SK-N-SH (cell line): ENCODE measurements at regions not wholly inside any gene's neighbourhood (a gene's known extent, or its start where the extent isn't known, plus 50 kb on each side); places are given as distances from the start of the nearest gene placed in this dataset.

Source experiments
- CTCF ChIA-PET: fragments of 300-600, 350-600 bp; formaldehyde crosslinking; extraction: SDS; loops from one replicate; lab custom pipeline; 2021; lab: Yijun Ruan, JAX
- POLR2A ChIA-PET: fragments of 350-600 bp; sonication (Branson Sonifier 250); formaldehyde crosslinking; extraction: SDS; loops from one replicate; lab custom pipeline; 2020; ENCODE audit warnings: antibody characterized with exemption, inconsistent platforms; lab: Yijun Ruan, JAX
- DNase-seq: peaks from one replicate; pipeline ENCODE4 v3.0.0; 2012
- H2AFZ ChIP-seq: fragments of 200-600 bp; sonication (generic); 2 replicates; pipeline ENCODE4 v1.8.1; 2016; ENCODE audit warnings: antibody characterized with exemption, mild to moderate bottlenecking, low read depth
- H3F3A ChIP-seq: fragments of 200-600 bp; sonication (generic); replicated peaks from 2 replicates; pipeline ENCODE3; 2016; ENCODE audit warnings: antibody characterized with exemption, mild to moderate bottlenecking; ENCODE audit not compliant: insufficient read depth
- H3K27ac ChIP-seq, 2 experiments: fragments of 200-500 bp in 1 of 2; fragments of 200-600 bp in 1 of 2; sonication (Bioruptor generic) in 1 of 2; sonication (generic), shearing (Covaris generic) in 1 of 2; 2 replicates each; pipeline versions ENCODE4 v1.5.1 to v1.6.1; 2014 to 2016; ENCODE audit warnings: low read depth in 2 of 2, inconsistent platforms in 1 of 2, low read length in 1 of 2, mild to moderate bottlenecking in 1 of 2, mixed read lengths in 1 of 2
- H3K27me3 ChIP-seq: fragments of 200-600 bp; sonication (generic), shearing (Covaris generic); 2 replicates; pipeline ENCODE4 v1.6.1; 2016; ENCODE audit warnings: mixed run types; ENCODE audit not compliant: insufficient read depth
- H3K36me3 ChIP-seq, 2 experiments: fragments of 200-500 bp in 1 of 2; fragments of 200-600 bp in 1 of 2; sonication (Bioruptor generic) in 1 of 2; sonication (generic) in 1 of 2; replicated peaks in 1 of 2; 2 replicates each; pipeline versions ENCODE3 to v1.5.1; 2014 to 2016; ENCODE audit warnings: low read length in 1 of 2, mild to moderate bottlenecking in 1 of 2; ENCODE audit not compliant: insufficient read depth in 2 of 2, control insufficient read depth in 1 of 2
- H3K4me1 ChIP-seq, 2 experiments: fragments of 200-500 bp in 1 of 2; fragments of 200-600 bp in 1 of 2; sonication (Bioruptor generic) in 1 of 2; sonication (generic), shearing (Covaris generic) in 1 of 2; 2 replicates each; pipeline versions ENCODE4 v1.5.1 to v1.6.1; 2014 to 2016; ENCODE audit warnings: low read depth in 1 of 2, low read length in 1 of 2, mixed run types in 1 of 2; ENCODE audit not compliant: insufficient read depth in 2 of 2, control insufficient read depth in 1 of 2
- H3K4me2 ChIP-seq: fragments of 200-600 bp; sonication (generic), shearing (Covaris generic); 2 replicates; pipeline ENCODE4 v1.6.1; 2017; ENCODE audit warnings: mixed run types
- H3K4me3 ChIP-seq, 2 experiments: fragments of 200-500 bp in 1 of 2; fragments of 200-600 bp in 1 of 2; sonication (Bioruptor generic) in 1 of 2; sonication (generic), shearing (Covaris generic) in 1 of 2; 2 replicates each; pipeline versions ENCODE4 v1.5.1 to v1.8.1; 2014 to 2016; ENCODE audit warnings: low read depth in 2 of 2, inconsistent platforms in 1 of 2, low read length in 1 of 2, mild to moderate bottlenecking in 1 of 2, mixed read lengths in 1 of 2, moderate library complexity in 1 of 2
- H3K79me2 ChIP-seq: fragments of 200-600 bp; sonication (generic); 2 replicates; pipeline ENCODE4 v1.8.1; 2017; ENCODE audit warnings: mild to moderate bottlenecking; ENCODE audit not compliant: insufficient read depth
- H3K9ac ChIP-seq: fragments of 200-600 bp; sonication (generic); 2 replicates; pipeline ENCODE4 v1.6.1; 2017; ENCODE audit warnings: mixed run types
- H3K9me2 ChIP-seq: fragments of 200-600 bp; sonication (generic); 2 replicates; pipeline ENCODE4 v1.6.1; 2017; ENCODE audit warnings: mixed run types
- H3K9me3 ChIP-seq: fragments of 200-600 bp; sonication (generic); 2 replicates; pipeline ENCODE4 v1.6.1; 2017; ENCODE audit warnings: mixed run types, mild to moderate bottlenecking, moderate library complexity
- H4K20me1 ChIP-seq: fragments of 200-600 bp; sonication (generic); 2 replicates; pipeline ENCODE4 v1.6.1; 2017; ENCODE audit warnings: mild to moderate bottlenecking, mixed run types; ENCODE audit not compliant: insufficient read depth
- CHD2 ChIP-seq: fragments of 150-350 bp; IDR thresholded peaks from 2 replicates; pipeline ENCODE4 v1.6.1; 2018; ENCODE audit warnings: low read length; ENCODE audit not compliant: partially characterized antibody
- ELF1 ChIP-seq: IDR thresholded peaks from 2 replicates; pipeline ENCODE4 v1.4.0; 2012
- EP300 ChIP-seq, 2 experiments: IDR thresholded peaks; 2 replicates each; pipeline versions ENCODE4 v1.4.0 to v1.6.1; 2012; ENCODE audit warnings: borderline replicate concordance in 1 of 2, low read depth in 1 of 2, low read length in 1 of 2
- IRF3 ChIP-seq: fragments of 150-350 bp; IDR thresholded peaks from 2 replicates; pipeline ENCODE4 v1.6.1; 2016; ENCODE audit warnings: mild to moderate bottlenecking, low read depth, low read length
- MEF2A ChIP-seq: IDR thresholded peaks from 2 replicates; pipeline ENCODE4 v1.4.0; 2012; ENCODE audit warnings: low read depth, borderline replicate concordance
- RAD21 ChIP-seq: IDR thresholded peaks from 2 replicates; pipeline ENCODE4 v1.6.1; 2012; ENCODE audit warnings: mild to moderate bottlenecking, low read length
- RFX5 ChIP-seq: IDR thresholded peaks from 2 replicates; pipeline ENCODE4 v1.6.1; 2012; ENCODE audit warnings: mild to moderate bottlenecking, improper control_type of control experiment, low read length
- RXRA ChIP-seq: IDR thresholded peaks from 2 replicates; pipeline ENCODE4 v1.4.0; 2012; ENCODE audit warnings: low read depth, mild to moderate bottlenecking, borderline replicate concordance
- SMC3 ChIP-seq: IDR thresholded peaks from 2 replicates; pipeline ENCODE4 v1.6.1; 2012; ENCODE audit warnings: low read depth, low read length, improper control_type of control experiment
- TAF1 ChIP-seq: IDR thresholded peaks from 2 replicates; pipeline ENCODE4 v1.6.1; 2012; ENCODE audit warnings: low read depth, mild to moderate bottlenecking, low read length, moderate library complexity, borderline replicate concordance
- TCF12 ChIP-seq: IDR thresholded peaks from 2 replicates; pipeline ENCODE4 v1.4.0; 2012
- TEAD4 ChIP-seq: IDR thresholded peaks from 2 replicates; pipeline ENCODE4 v1.4.0; 2012; ENCODE audit warnings: mild to moderate bottlenecking, borderline replicate concordance; ENCODE audit not compliant: insufficient read depth
- ZBTB33 ChIP-seq: IDR thresholded peaks from 2 replicates; pipeline ENCODE4 v1.4.0; 2012; ENCODE audit warnings: low read depth, borderline replicate concordance
- WGBS: methylation state at CpG from one replicate; pipeline ENCODE4 v1.1.6; 2017; ENCODE audit warnings: low lambda C conversion rate; 5-methylcytosine and 5-hydroxymethylcytosine counted together
- TF ChIP-seq, protein P1 (sequence below): IDR thresholded peaks from 2 replicates; pipeline ENCODE4 v1.6.1; 2012; ENCODE audit warnings: mild to moderate bottlenecking, low read depth, low read length, moderate library complexity
- TF ChIP-seq, protein P2 (sequence below): IDR thresholded peaks from 2 replicates; pipeline ENCODE4 v1.4.0; 2012; ENCODE audit warnings: low read depth, borderline replicate concordance
- TF ChIP-seq, protein P3 (sequence below): IDR thresholded peaks from 2 replicates; pipeline ENCODE4 v1.4.0; 2012; ENCODE audit warnings: low read depth

DNA sequence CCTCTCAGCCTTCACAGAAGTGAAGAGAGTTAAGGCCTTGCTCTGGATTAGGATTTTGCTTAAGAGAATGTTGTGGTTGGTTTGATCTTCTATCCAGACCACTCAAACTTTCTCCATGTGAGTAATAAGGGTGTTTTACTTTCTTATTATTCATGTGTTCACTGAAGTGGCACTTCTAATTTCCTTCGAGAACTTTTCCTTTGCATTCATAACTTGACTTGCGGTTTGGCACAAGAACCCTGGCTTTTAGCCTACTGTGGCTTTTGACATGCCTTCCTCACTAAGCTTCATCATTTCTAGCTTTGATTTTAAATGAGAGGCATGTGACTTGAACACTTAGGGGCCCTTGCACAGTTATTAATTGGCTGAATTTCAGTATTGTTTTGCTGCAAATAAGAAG, 166.1 kb upstream of the OPRM1 start (continued):
- TF ChIP-seq, protein P1, sequence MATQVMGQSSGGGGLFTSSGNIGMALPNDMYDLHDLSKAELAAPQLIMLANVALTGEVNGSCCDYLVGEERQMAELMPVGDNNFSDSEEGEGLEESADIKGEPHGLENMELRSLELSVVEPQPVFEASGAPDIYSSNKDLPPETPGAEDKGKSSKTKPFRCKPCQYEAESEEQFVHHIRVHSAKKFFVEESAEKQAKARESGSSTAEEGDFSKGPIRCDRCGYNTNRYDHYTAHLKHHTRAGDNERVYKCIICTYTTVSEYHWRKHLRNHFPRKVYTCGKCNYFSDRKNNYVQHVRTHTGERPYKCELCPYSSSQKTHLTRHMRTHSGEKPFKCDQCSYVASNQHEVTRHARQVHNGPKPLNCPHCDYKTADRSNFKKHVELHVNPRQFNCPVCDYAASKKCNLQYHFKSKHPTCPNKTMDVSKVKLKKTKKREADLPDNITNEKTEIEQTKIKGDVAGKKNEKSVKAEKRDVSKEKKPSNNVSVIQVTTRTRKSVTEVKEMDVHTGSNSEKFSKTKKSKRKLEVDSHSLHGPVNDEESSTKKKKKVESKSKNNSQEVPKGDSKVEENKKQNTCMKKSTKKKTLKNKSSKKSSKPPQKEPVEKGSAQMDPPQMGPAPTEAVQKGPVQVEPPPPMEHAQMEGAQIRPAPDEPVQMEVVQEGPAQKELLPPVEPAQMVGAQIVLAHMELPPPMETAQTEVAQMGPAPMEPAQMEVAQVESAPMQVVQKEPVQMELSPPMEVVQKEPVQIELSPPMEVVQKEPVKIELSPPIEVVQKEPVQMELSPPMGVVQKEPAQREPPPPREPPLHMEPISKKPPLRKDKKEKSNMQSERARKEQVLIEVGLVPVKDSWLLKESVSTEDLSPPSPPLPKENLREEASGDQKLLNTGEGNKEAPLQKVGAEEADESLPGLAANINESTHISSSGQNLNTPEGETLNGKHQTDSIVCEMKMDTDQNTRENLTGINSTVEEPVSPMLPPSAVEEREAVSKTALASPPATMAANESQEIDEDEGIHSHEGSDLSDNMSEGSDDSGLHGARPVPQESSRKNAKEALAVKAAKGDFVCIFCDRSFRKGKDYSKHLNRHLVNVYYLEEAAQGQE = no peak
- TF ChIP-seq TAF1 = no peak
- TF ChIP-seq SMC3 = no peak
- TF ChIP-seq RFX5 = no peak
- TF ChIP-seq EP300 (IDR thresholded peaks at IDR 0.05; ENCODE audit: borderline replicate concordance in 1 of 2, low read depth in 1 of 2, low read length in 1 of 2) = no peak
- TF ChIP-seq RAD21 = no peak
- TF ChIP-seq, all 33 proteins: peak for 0

GRCh38 chr6:153862927-153863326, 176.1 kb upstream of the OPRM1 start:
- WGBS = 63% methylated on average over 1 of the region's 1 CpG
- H3K4me3 ChIP-seq = no peak overlapping the region
- H3F3A ChIP-seq = no peaks in the 10 kb centered on the region
- no peak for DNase-seq
- H2AFZ ChIP-seq = no peak overlapping the region
- no peaks in the 10 kb centered on the region for H3K4me1 ChIP-seq
- no peaks in the 10 kb centered on the region for H3K9me3 ChIP-seq
- no peak overlapping the region for H3K4me2 ChIP-seq
- no peaks in the 10 kb centered on the region for H3K36me3 ChIP-seq
- no peak overlapping the region for H3K27ac ChIP-seq
- H3K9me2 ChIP-seq = no peaks in the 10 kb centered on the region
- H4K20me1 ChIP-seq = no peaks in the 10 kb centered on the region
- H3K79me2 ChIP-seq = no peaks in the 10 kb centered on the region
- H3K27me3 ChIP-seq = no peaks in the 10 kb centered on the region
- H3K9ac ChIP-seq = no peak overlapping the region
- ChIA-PET CTCF (interaction anchor here (1.4 kb wide), 1 partner anchor 10 kb away, joined by 3 read pairs; no protein-coding TSS in a partner anchor), POLR2A (no interaction called here)
- TF ChIP-seq MEF2A = no peak
- TF ChIP-seq TEAD4 = no peak
- TF ChIP-seq CHD2 = no peak
- TF ChIP-seq IRF3 = no peak
- no peak for TF ChIP-seq SMC3
- TF ChIP-seq RXRA = no peak
- no peak for TF ChIP-seq RAD21
- TF ChIP-seq, protein P2, sequence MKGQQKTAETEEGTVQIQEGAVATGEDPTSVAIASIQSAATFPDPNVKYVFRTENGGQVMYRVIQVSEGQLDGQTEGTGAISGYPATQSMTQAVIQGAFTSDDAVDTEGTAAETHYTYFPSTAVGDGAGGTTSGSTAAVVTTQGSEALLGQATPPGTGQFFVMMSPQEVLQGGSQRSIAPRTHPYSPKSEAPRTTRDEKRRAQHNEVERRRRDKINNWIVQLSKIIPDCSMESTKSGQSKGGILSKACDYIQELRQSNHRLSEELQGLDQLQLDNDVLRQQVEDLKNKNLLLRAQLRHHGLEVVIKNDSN = no peak
- TF ChIP-seq TCF12 = no peak
- TF ChIP-seq, protein P3, sequence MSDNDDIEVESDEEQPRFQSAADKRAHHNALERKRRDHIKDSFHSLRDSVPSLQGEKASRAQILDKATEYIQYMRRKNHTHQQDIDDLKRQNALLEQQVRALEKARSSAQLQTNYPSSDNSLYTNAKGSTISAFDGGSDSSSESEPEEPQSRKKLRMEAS = no peak
- TF ChIP-seq ELF1 = no peak
- TF ChIP-seq ZBTB33 = no peak
- TF ChIP-seq, all 33 proteins: peak for 0
